Stimulated activated CD8-positive, alpha-beta memory T cell treated with anti-CD3 and anti-CD28 coated beads, Interleukin-4, amount 100 ng/mL, for 24 hours (primary cell): ENCODE measurements at regions not wholly inside any gene's neighbourhood (a gene's known extent, or its start where the extent isn't known, plus 50 kb on each side); places are given as distances from the start of the nearest gene placed in this dataset.
"Not testable (repeated sequence)": the region's sequence is repeated elsewhere in the genome, so short reads cannot be mapped to it uniquely, and the experiment has no call there.

Source experiments
- DNase-seq: peaks from one replicate; pipeline ENCODE4 v3.0.0-alpha.2; 2020; ENCODE audit warnings: low read depth

DNA sequence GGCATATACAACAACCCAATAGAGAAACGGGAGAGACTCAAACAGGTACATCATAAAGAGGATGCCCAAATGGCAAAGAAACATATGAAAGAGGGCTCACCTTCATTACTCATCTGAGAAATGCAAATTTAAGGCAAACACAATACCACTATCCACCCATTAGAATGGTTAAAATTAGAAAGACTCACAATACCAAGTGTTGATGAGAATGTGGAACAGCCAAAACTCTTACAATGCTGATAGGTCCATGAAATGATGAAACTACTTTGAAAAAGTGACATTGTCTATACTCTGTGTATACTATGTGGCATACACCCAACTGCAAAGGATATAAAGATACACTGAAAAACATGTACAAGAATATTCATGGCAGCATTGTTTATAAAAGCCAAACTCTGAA lies 96.2 kb upstream of the TSHZ3 start:
- no peak for DNase-seq

DNA sequence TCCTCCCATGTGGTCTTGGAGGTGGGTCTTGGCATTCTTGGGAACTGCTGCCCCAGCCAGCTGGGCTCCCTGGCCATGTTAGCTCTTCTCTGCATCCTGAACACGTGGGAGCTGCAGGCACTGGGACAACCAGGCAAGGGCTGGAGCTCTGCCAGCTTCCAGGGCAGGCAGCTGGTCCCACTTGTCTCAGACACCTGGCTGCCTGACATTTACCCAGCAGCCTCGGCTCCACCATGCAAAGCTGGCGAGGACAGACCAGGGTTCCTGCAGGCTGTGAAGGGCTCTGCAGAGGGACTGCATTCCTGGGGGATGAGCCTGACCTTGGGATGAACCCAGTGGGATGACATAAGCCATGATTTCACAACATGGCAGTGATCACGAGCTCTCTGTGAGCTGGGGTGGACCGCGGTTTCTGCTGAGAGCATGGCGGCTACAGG lies 99.0 kb upstream of the TSHZ3 start:
- DNase-seq: no peak

DNA sequence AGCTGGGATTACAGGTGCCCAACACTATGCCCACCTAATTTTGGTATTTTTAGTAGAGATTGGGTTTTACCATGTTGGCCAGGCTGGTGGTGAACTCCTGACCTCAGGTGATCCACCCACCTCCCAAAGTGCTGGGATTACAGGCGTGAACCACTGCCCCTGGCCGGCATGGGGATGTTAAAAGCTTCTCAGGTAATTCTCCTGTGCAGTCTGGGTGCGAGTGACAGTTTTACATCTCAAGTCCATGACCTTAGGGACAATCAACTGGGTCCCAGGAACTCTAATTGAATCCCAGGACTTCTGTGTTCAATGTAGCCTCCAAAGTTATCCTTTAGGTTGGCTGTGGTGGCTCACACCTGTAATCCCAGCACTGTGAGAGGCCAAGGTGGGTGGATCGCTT lies 100.1 kb upstream of the TSHZ3 start:
- no peak for DNase-seq

DNA sequence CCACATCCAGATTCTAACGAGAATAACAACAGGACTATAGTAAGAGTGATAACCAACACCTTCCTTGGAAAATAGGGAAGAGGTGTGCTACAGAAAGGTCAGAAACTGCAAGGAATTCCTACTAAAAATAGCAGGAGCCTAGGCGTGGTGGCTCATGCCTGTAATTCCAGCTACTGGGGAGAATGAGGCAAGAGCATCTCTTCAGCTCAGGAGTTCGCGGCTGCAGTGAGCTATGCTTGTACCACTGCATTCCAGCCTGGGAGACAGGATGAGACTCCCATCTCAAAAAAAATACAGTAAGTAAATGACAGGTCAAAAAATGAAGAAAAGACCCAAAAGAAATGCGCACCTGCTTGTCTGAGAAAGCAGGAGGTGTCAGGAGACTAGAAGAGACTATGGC lies 101.5 kb upstream of the TSHZ3 start:
- DNase-seq: no peak

DNA sequence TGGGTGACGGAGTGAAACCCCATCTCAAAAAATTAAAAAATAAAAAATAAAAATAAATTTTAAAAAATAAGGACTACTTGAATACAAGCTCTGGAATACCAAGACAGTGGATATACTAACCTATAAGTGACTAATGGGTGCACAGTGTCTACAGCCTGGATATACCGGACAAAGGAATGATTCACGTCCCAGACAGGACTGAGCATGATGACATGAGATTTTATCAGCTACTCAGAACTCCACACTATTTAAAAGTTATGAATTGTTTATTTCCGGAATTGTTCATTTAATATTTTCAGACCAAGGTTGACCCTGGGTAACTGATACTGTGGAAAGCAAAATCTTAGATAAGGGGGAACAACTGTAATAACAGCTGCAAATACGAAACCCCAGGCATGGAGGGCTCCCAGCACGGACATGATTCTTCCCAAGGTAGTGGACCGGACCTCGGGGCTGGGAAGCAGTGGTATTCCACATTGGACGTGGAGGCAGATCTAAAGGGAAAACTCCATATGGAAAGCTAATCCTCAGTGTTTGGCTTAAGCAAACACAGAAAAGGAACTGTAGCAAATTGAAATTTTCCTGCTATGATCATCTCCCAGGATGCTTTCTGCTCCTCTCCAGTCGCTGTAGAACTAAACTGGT lies 102.6 kb upstream of the TSHZ3 start:
- no peak for DNase-seq

DNA sequence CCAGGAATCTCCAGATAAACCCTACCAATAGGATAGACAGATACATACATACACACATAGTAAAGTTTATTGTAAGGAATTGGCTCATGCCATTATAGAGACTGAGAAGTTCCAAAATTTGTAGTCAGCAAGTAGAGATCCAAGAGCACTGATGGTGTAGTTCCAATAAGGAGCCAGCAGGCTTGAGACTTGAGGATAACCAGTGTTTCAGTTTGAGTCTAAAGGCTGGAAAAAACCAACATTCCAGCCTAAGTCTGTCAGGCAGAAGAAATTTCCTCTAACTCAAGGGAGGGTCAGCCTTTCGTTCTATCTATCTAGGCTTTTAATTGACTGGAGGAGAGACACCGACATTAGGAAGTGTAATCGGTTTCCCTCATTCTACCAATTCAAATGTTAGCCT lies 110.2 kb upstream of the TSHZ3 start:
- DNase-seq: no peak

DNA sequence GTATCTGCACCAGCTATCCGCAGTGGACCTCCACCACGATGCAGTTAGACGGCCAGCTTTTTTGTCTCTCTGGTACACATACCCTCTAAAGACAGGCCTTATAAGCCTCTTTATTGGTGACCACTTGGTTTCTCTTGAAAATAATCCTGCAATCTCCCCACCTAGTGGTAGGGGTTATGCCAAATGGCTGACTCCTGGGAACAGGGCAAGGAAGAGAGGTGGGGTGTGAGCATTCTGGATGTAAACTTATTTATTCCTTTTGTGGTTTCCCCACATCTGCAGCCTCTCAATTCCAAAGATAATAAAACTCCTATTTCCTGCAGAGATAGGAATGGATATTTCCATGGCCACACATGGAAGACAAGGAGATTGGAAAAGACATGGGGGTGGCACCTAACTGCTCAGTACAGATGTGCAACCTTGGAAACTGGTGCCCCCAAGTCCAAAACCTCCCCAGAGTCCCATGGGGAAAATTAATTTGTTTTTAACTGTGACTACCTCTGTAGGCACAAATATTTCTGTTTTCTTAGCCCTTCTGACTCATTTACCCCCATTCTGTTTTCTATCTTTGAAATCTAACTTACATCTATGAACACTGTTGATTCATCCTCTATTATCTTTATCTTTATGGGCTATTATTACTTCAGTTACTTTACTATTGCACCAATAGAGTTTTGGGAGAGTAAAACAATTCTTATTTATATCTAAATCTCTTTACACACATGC lies 112.7 kb upstream of the TSHZ3 start:
- no peak for DNase-seq

DNA sequence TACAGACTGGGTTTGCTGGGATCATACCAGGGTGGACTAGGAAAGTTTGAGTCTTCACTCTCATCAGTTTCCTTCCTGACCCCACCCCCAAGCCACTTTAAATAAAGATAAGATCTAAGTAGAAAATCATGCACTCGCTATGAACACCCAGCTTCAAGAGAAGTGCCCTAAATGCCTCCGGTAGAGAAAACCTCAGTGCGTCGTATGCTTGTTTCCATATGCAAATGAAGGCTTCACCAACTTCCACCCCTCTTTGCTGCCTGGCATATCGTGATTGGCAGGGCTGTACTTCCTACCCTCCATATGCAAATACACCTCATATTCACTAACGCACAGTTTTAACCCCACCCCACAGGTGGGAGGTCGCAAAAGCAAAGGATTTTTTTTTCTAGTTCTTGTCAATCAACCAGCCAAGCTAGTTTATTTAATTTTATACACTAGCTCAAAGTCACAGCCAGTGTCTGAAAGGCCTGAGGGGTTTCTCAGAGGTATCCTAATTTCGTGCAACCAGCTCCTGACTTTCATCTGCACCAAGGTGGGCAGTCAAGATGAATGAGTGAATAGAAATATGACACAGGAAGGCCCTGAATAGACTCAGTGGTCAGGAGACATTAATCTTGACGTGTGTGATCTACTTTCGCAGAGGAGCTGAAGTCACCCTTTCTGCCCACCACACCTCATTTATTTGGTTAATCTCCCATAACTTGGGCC lies 121.1 kb upstream of the TSHZ3 start:
- DNase-seq: no peak

DNA sequence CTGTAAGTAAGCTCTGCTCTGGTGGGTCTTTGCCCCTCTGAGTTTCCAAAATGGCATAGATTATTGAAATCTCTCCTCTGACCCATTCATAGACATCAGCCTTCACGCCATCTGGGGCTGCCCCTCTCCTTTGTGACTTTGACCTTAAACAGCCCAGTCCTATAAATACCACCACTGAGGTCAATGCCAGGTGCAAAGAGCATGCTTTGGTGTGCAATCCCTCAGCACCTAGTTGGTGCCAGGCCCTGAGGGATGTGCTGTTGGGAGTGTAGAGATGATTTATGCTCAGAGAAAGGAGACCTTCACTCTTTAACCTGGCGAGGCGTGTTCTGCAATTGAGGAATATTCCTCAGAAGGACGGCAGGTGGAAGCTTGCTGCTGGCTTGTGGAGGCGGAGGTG lies 121.7 kb upstream of the TSHZ3 start:
- no peak for DNase-seq

DNA sequence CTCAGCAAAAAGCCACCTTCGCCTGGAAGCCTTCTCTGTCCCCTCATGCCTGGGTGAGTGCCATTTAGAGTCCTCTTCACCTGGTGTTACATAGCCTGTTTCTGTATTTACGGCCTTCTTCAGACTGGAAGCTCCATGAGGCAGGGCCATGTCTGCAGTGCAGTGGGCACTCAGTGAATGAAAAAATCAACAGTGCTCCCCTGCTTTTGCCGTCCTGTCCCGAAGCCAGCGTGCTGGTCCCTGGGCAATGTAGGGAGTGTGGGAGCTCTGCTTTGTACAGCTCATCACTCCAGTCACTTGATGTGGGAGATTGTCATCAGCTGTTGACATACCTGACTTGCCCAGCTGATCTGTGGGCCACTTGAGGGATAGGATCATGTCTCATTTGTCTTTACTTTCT lies 129.0 kb upstream of the TSHZ3 start:
- no peak for DNase-seq

DNA sequence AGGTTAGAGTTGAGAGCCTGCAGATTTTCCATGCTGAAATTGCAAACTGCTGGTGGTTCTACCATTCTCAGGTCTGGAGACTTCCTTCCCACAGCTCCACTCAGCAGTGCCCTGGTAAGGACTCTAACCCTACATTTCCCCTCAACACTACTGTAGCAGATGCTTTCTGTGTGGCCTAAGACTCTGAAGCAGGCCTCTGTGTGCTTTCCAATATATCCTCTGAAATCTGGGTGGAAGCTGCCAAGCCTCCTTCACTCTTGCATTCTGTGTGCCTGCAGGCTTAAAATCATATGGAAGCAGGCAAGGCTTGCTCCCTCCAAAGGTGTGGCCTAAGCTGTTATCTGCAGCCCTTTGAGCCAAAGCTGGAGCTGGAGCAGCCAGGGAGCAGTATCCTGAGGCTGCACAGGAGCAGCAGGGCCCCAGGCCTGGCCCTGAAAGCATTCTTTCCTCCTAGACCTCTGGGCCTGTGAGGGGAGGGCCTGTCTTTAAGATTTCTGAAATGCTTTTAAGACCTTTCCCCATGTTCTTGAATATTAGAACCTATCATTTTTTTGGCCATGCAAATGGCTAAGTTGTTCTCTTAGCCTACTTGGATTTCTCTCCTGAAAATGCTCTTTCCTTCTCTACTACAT lies 134.1 kb upstream of the TSHZ3 start:
- no peak for DNase-seq

DNA sequence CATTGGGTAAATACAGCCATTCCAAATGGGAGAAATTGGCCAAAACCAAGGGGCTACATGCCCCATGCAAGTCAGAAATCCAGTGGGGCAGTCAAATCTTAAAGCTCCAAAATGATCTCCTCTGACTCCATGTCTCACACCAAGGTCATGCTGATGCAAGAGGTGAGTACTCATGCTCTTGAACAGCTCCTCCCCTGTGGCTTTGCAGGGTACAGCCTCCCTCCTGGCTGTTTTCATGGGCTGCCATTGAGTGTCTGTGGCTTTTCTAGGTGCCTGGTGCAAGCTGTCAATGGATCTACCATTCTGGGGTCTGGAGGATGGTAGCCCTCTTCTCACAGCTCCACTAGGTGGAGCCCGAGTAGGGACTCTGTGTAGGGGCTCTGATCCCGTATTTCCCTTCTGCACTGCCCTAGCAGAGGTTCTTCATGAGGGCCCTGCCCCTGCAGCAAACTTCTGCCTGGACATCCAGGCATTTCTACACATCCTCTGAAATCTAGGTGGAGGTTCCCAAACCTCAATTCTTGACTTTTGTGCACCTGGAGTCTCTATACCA lies 135.7 kb upstream of the TSHZ3 start:
- DNase-seq: not testable (repeated sequence)

DNA sequence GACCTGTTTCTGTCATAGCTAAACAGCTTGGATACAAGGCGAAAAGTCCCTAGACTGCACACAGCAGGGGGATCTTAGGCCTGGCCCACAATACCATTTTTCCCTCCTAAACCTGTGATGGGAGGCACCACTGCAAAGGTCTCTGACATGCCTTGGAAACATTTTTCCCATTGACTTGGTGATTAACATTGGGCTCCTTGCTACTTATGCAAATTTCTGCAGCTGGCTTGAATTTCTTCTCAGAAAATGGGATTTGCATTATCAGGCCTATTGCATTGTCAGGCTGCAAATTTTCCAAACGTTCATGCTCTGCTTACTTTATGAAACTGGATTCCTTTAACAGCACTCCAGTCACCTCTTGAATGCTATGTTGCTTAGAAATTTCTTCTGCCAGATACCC lies 136.2 kb upstream of the TSHZ3 start:
- DNase-seq: no peak

DNA sequence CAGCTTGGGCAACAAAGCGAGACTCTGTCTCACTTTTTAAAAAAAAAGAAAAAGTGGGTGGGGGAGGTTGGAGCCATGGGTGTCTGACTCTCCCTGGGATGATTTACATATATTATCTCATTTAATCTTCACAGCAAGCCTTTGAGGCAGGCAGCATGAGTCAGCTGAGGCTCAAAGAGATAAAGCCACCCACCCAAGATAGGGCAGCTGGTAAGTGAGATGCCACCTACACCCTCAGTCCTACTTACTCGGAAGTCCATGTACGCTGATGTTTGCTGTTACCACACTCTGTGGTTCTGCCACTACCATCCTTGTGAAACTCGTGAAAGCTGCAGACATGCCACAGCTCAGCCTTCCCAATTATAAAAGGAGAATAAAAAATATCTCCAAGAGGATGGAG lies 142.0 kb upstream of the TSHZ3 start:
- DNase-seq: no peak

DNA sequence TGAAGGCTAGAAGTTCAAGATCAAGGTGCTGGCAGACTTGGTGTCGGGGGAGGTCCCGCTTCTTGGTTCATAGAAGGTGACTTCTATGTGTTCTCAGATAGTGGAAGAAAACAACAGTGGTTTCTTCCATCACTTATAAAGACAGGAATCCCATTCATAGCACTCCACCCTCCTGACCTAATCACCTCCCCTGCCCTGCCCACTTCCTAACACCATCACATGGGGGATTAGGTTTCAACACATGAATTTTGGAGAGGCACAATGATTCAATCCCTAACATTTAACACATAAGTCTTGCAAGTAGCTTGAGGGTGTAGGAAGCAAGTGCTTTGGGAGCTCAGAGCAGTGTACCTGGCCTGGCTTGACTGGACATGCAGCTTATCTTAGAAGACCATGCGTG lies 142.8 kb upstream of the TSHZ3 start:
- DNase-seq: no peak

DNA sequence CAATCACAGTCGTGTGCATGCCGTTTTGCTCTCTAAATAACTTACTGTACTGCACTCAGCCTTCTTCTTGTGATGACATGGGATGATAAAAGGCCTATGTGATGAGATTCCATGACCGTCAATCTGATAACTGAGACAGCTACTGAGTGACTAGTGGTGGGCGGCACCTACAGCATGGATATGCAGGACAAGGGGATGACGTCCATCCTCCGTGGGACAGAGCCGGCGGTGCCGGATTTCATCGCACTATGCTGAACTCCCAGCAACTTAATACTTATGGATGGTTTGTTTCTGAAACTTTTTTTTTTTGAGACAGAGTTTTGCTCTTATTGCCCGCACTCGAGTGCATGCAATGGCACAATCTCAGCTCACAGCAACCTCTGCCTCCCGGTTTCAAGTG lies 146.8 kb upstream of the TSHZ3 start:
- DNase-seq: no peak

DNA sequence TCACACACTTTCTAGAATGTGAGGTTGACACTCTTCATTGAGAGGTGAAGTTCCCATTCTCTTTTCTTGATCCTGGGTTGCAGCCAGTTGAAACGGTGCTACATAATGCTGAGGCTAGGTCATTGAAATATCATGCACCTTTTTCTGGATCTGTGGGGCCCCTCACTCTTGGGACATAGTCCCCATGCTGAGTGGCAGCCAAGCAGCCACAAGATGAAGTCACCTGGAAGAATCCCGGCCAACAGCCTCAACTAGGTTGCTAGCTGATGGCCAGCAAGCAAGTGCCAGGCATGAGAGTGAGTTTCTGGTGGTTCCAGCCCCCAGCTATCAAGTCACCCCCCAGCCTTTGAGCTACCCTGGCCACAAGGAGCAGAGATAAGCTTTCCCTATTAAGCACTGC lies 148.5 kb upstream of the TSHZ3 start:
- DNase-seq: no peak

DNA sequence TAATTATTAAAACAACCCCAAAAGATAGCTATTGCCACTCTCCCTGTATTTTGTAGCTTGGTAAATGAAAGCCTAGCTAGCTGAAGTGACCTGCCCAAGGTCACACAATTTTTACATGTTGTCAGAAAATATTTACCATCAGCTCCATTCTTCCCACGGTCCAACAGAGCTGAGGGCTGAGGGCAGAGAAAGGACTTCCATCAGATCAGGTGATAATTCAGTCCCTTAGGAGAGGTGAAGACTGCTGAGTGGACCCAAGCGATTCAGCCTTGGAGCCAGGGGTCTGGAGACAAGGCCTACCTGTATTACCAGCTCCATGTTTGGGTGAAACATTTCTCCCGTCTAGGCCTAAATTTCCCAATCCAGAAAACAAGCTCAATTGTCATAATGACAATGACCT lies 149.5 kb upstream of the TSHZ3 start:
- DNase-seq: no peak

DNA sequence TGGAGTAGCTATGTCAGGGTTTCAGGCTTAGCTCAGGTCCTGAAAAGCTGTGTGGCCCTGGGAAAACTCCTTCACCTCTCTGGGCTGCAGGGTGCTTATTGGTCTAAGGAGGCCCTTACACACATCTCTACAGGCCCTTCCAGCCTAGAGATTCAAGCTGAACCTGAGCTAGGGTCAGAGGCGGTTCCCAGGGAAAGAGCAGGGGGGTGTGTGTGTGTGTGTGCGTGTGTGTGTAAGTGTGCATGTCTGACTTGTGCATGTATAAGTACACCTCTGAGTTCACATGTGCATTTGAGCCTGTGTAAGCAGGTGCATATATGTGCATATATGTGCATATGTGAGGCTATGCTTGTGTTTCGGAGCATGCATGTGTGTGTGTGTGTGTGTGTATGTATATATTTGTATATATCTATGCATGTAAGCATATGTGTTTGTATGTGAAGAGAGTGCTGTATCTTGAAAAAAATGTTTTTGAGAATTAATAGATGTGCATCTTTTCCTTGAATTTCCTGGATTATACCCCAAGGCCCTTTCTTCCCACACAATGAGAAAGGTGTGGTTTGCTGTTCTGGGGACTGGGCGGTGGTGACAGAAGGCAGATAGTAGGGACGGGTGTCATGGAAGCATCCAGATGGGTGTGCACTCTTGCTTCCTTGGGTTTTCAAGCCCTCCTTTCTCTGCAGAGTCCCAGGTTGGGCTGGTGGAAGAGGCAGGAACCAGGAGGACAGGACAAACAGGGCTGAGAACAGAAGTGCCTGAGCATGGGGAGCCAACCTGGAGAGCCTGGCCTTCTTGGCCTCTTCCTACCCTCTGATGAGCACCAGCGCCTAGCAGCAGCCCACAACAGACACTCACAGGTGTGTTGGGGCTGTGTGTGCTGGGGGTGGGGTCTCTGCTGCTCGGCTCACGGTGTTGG lies 150.3 kb upstream of the TSHZ3 start:
- no peak for DNase-seq

DNA sequence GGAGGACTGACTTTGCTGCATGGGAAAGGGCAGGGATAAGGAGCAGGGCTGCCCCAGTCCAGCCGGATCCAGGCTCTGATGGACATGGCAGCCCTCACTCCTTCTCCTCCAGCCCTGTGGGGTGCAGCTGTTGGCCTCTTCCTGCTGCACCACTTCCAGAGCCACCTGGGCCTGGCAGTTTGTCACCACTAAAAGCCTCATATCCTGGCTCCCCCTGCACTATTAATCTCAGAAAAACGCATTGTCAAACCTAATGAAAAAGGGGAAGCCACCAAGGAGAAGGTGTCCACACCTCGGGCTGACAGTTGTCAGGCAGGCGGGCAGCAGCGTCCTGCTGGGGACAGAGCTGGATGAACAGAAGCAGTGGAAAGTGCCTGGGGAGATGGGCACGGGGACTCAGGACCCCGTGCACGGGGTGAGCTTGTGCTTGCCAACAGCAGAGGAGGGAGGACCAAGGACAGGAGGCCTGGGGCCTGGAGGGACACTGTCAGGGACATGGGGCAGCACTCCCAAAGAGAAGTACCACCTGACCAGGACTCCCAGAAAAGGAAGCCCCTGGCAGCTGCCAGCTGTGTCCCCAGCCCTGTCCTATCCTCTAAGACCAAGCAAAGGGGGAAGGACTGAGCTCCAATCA lies 151.1 kb upstream of the TSHZ3 start:
- no peak for DNase-seq

DNA sequence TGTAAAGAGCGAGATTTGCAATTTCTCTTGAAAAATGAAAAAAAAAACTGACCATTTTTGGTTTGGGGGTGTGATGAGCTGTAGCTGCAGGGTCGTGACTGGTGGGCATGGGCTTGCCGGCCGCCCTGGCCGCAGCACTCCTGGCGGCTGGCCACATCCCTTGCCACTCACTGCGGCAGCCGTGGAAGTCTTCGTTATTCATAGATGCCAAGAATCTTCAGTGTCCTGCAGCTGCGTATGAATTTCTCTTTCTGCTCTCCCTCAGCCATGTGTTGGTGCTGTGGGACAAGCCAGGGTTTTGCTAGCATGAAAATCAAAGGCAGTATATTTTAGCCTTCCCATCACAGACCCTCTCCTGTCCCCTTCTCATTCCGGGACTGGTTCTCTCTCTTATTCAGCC lies 151.7 kb upstream of the TSHZ3 start:
- no peak for DNase-seq
